ENCODE measurements at regions not wholly inside any gene's neighbourhood (a gene's known extent, or its start where the extent isn't known, plus 50 kb on each side); places are given as distances from the start of the nearest gene placed in this dataset.

GRCh38 chr10:62926407-62926806, 110.2 kb upstream of the EGR2 start:
- no peaks in the 10 kb centered on the region for H3K4me1 ChIP-seq (ENCODE audit: control insufficient read depth, insufficient read depth, low read length)
- intact Hi-C loops (cut with micrococcal nuclease; ENCODE audit: unreplicated experiment) (no loop called here), in situ Hi-C loops (cut with HindIII; ENCODE audit: low pct_unique_long_range_greater_than_20kb, low sequenced_read_pairs) (no loop called here)
- H3K27ac ChIP-seq (ENCODE audit: low read length), result no peak overlapping the region
- H3K4me3 ChIP-seq (ENCODE audit: low read depth in 2 of 2, low read length in 2 of 2), result no peak overlapping the region
- ChIA-PET POLR2A (no interaction called here), CTCF (no interaction called here)
- no peaks in the 10 kb centered on the region for H3K36me3 ChIP-seq (ENCODE audit: control insufficient read depth, insufficient read depth, low read length)
- H3K9me3 ChIP-seq (ENCODE audit: control insufficient read depth, insufficient read depth, low read depth, low read length), result peaks cover 3% of the 10 kb centered on the region; the same call in 1 of the 2 replicates
- ATAC-seq (no peak), DNase-seq (ENCODE audit: low read depth, low spot score) (no peak)
- peaks cover 3% of the 10 kb centered on the region for H3K27me3 ChIP-seq (ENCODE audit: control insufficient read depth, insufficient read depth, low read length)
- TF ChIP-seq SIN3A (IDR thresholded peaks at IDR 0.05; ENCODE audit: borderline replicate concordance, insufficient read depth, low read depth, low read length) (no peak), TCF7L2 (IDR thresholded peaks at IDR 0.05; ENCODE audit: low read depth, low read length) (no peak), POLR2AphosphoS5 (IDR thresholded peaks at IDR 0.05; ENCODE audit: low read depth, low read length) (no peak), REST (IDR thresholded peaks at IDR 0.05; ENCODE audit: insufficient read depth in 1 of 2, low read depth in 2 of 2, low read length in 1 of 2) (no peak), CTCF (IDR thresholded peaks at IDR 0.05) (no peak)
- BruUV-seq (replicated peaks), result no TSS peak

GRCh38 chr10:62924344-62924748, 108.2 kb upstream of the EGR2 start:
- TF ChIP-seq REST (IDR thresholded peaks at IDR 0.05; ENCODE audit: insufficient read depth in 1 of 2, low read depth in 2 of 2, low read length in 1 of 2), result no peak
- no peak for TF ChIP-seq CTCF (IDR thresholded peaks at IDR 0.05)
- no peak for TF ChIP-seq POLR2AphosphoS5 (IDR thresholded peaks at IDR 0.05; ENCODE audit: low read depth, low read length)
- no peaks in the 10 kb centered on the region for H3K4me1 ChIP-seq (ENCODE audit: control insufficient read depth, insufficient read depth, low read length)
- H3K9me3 ChIP-seq (ENCODE audit: control insufficient read depth, insufficient read depth, low read depth, low read length), result peaks cover 3% of the 10 kb centered on the region; the same call in 1 of the 2 replicates
- H3K27me3 ChIP-seq (ENCODE audit: control insufficient read depth, insufficient read depth, low read length), result no peaks in the 10 kb centered on the region; the same call in 1 of the 2 replicates
- peak overlapping the region; percentile 16 to 29; a peak in 3 of 4 replicates for H3K4me3 ChIP-seq (ENCODE audit: low read depth in 2 of 2, low read length in 2 of 2)
- intact Hi-C loops (cut with micrococcal nuclease; ENCODE audit: unreplicated experiment) (no loop called here), in situ Hi-C loops (cut with HindIII; ENCODE audit: low pct_unique_long_range_greater_than_20kb, low sequenced_read_pairs) (no loop called here)
- BruUV-seq (replicated peaks), result no TSS peak
- no peak overlapping the region for H3K27ac ChIP-seq (ENCODE audit: low read length)
- H3K36me3 ChIP-seq (ENCODE audit: control insufficient read depth, insufficient read depth, low read length), result no peaks in the 10 kb centered on the region
- ChIA-PET POLR2A (no interaction called here), CTCF (no interaction called here)
- DNase-seq (ENCODE audit: low read depth, low spot score) (no peak), ATAC-seq (peak; percentile 91)
